Stimulated activated CD8-positive, alpha-beta memory T cell treated with anti-CD3 and anti-CD28 coated beads, Interleukin-7, amount 100 ng/mL, for 48 hours (primary cell): ENCODE measurements at regions not wholly inside any gene's neighbourhood (a gene's known extent, or its start where the extent isn't known, plus 50 kb on each side); places are given as distances from the start of the nearest gene placed in this dataset.
"Not testable (repeated sequence)": the region's sequence is repeated elsewhere in the genome, so short reads cannot be mapped to it uniquely, and the experiment has no call there.

Experiments
- DNase-seq, 2 donors: peaks; one replicate each; pipeline ENCODE4 v3.0.0-alpha.2; 2020; ENCODE audit warnings: low read depth in 1 of 2; ENCODE audit errors: extremely low read depth in 1 of 2

- DNase-seq = no peak
These were observed 548.9 kb upstream of the SPRY2 start for GRCh38 chr13:80889829-80890228.

- no peak for DNase-seq
These were observed 547.5 kb upstream of the SPRY2 start for GRCh38 chr13:80888390-80888789.

- no peak for DNase-seq
These were observed 543.3 kb upstream of the SPRY2 start for GRCh38 chr13:80884056-80884785.

- DNase-seq = no peak
These were observed 542.6 kb upstream of the SPRY2 start for GRCh38 chr13:80883545-80883944.

GRCh38 chr13:80881942-80882445 lies 541.1 kb upstream of the SPRY2 start:
- no peak for DNase-seq

GRCh38 chr13:80881495-80881894 lies 540.6 kb upstream of the SPRY2 start:
- no peak for DNase-seq

- DNase-seq = no peak
These were observed 540.1 kb upstream of the SPRY2 start for GRCh38 chr13:80881034-80881433.

GRCh38 chr13:80877944-80878241 lies 537.0 kb upstream of the SPRY2 start:
- no peak for DNase-seq

- DNase-seq = no peak
These were observed 536.5 kb upstream of the SPRY2 start for GRCh38 chr13:80877209-80877943.

GRCh38 chr13:80873589-80873988 lies 532.7 kb upstream of the SPRY2 start:
- peak in 1 of 2 donors; percentile 1 for DNase-seq

- not testable (repeated sequence) for DNase-seq
These were observed 531.0 kb upstream of the SPRY2 start for GRCh38 chr13:80871971-80872370.

GRCh38 chr13:80871481-80871880 lies 530.6 kb upstream of the SPRY2 start:
- no peak for DNase-seq

- DNase-seq = no peak
These were observed 529.3 kb upstream of the SPRY2 start for GRCh38 chr13:80870186-80870585.

- DNase-seq = no peak
These were observed 526.0 kb upstream of the SPRY2 start for GRCh38 chr13:80866921-80867320.

GRCh38 chr13:80865329-80865728 lies 524.4 kb upstream of the SPRY2 start:
- no peak for DNase-seq

- no peak for DNase-seq
These were observed 521.5 kb upstream of the SPRY2 start for GRCh38 chr13:80862456-80862855.

- no peak for DNase-seq
These were observed 519.9 kb upstream of the SPRY2 start for GRCh38 chr13:80860845-80861244.

- no peak for DNase-seq
These were observed 517.2 kb upstream of the SPRY2 start for GRCh38 chr13:80858131-80858530.

GRCh38 chr13:80857321-80857720 lies 516.4 kb upstream of the SPRY2 start:
- no peak for DNase-seq

- no peak for DNase-seq
These were observed 509.8 kb upstream of the SPRY2 start for GRCh38 chr13:80850771-80851170.

- no peak for DNase-seq
These were observed 503.2 kb upstream of the SPRY2 start for GRCh38 chr13:80844164-80844563.

- DNase-seq = no peak
These were observed 500.5 kb upstream of the SPRY2 start for GRCh38 chr13:80841414-80841813.
